ENCODE measurements at regions not wholly inside any gene's neighbourhood (a gene's known extent, or its start where the extent isn't known, plus 50 kb on each side); places are given as distances from the start of the nearest gene placed in this dataset.
A peak's percentile ranks its signal among the peaks of the same experiment; 100 is the strongest.

- no peak for ATAC-seq
- Mint-ChIP-seq H3K9me3 (no peaks in the 10 kb centered on the region), H3K4me3 (no peak overlapping the region), H3K27ac (peak overlapping the region in 3 of 10 donors; percentile 11 to 53 (median 24)), H3K36me3 (peaks cover 0 to 72% (median 9%) of the 10 kb centered on the region in 3 donors), H3K27me3 (no peaks in the 10 kb centered on the region), H3K4me1 (peaks cover 0 to 42% (median 20%) of the 10 kb centered on the region in 4 donors)
- POLR2A ChIA-PET = interaction anchor here (0.9 to 9.2 kb wide), 10 partner anchors 8 to 163 kb away, joined by 3 to 243 read pairs (median 6); no protein-coding TSS in a partner anchor
- peak in 1 of 10 donors; percentile 61 for DNase-seq
These were observed 348.6 kb downstream of the SEC14L1 start for GRCh38 chr17:77489239-77489892.

GRCh38 chr17:77489893-77490255 lies 349.1 kb downstream of the SEC14L1 start:
- H3K4me3 Mint-ChIP-seq = no peak overlapping the region

DNA sequence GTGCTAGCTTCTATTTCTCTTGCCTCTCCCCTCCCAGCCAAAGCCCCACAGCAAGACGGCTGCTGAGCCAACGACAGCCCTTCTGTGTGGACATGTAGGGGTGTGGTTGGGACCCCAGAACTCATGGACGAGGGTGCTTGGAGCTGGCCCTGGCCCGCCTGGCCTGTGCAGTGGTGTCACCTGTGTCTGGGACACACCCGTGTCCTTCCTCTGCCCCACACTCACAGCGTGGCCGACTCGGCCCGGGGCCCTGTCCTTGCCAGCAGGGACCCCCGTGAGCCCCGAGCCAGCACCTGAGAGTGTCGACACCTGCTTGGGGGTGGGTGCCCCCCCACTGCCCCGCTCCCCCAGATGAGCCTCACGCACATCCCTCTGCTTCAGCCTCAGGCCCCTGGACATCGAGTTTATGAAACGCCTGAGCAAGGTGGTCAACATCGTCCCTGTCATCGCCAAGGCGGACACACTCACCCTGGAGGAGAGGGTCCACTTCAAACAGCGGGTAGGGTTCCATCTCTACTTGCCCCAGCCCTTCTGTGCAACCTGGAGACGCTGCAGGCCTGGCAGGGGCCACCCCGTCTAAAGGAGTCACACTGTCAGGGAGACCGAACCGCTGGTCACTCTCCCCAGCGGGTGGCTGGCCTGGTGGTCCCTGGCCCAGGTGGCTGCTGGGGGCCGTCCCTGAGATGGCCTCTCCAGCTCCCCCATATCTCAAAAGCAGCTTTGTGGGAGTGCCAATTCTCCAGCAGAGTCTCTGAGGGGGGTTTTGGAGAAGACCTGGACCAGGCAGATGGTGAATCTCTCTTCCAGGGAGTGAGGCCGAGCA lies 349.8 kb downstream of the SEC14L1 start:
- H3K9me3 Mint-ChIP-seq = no peaks in the 10 kb centered on the region
- peak overlapping the region in 6 of 10 donors; percentile 32 to 80 (median 53) for H3K27ac Mint-ChIP-seq
- peak in 1 of 10 donors; percentile 58 for DNase-seq
- no peaks in the 10 kb centered on the region for H3K27me3 Mint-ChIP-seq
- POLR2A ChIA-PET = interaction anchor here (0.9 to 9.2 kb wide), 10 partner anchors 9 to 160 kb away, joined by 3 to 243 read pairs (median 7); no protein-coding TSS in a partner anchor
- H3K4me1 Mint-ChIP-seq = peaks cover 8 to 53% (median 26%) of the 10 kb centered on the region in 4 donors
- peaks cover 0 to 83% (median 11%) of the 10 kb centered on the region in 3 donors for H3K36me3 Mint-ChIP-seq
- no peak for ATAC-seq
- H3K4me3 Mint-ChIP-seq = peak overlapping the region in 1 of 10 donors; percentile 2

More at GRCh38 chr17:77489893-77490255, 349.1 kb downstream of the SEC14L1 start:
- ATAC-seq (no peak), DNase-seq (peak in 1 of 10 donors; percentile 37)
- H3K36me3 Mint-ChIP-seq = peaks cover 0 to 77% (median 9%) of the 10 kb centered on the region in 3 donors
- no peaks in the 10 kb centered on the region for H3K9me3 Mint-ChIP-seq
- POLR2A ChIA-PET = interaction anchor here (0.9 to 9.2 kb wide), 10 partner anchors 9 to 163 kb away, joined by 3 to 243 read pairs (median 7); no protein-coding TSS in a partner anchor
- peaks cover 3 to 47% (median 21%) of the 10 kb centered on the region in 4 donors for H3K4me1 Mint-ChIP-seq
- H3K27me3 Mint-ChIP-seq = no peaks in the 10 kb centered on the region
- no peak overlapping the region for H3K27ac Mint-ChIP-seq

GRCh38 chr17:77491921-77492445 lies 351.2 kb downstream of the SEC14L1 start:
- Mint-ChIP-seq H3K9me3 (no peaks in the 10 kb centered on the region), H3K27me3 (no peaks in the 10 kb centered on the region), H3K27ac (peak overlapping the region; percentile 43 to 95 (median 84)), H3K36me3 (peaks cover 0 to 79% (median 8%) of the 10 kb centered on the region in 3 donors), H3K4me1 (peaks cover 8 to 44% (median 20%) of the 10 kb centered on the region in 4 donors), H3K4me3 (peak overlapping the region in 4 of 10 donors; percentile 18 to 54 (median 32))
- DNase-seq = peak in 4 of 10 donors; percentile 42 to 63 (median 45)
- POLR2A ChIA-PET = interaction anchor here (0.6 to 9.2 kb wide), 18 partner anchors 9 to 160 kb away, joined by 3 to 243 read pairs (median 4); no protein-coding TSS in a partner anchor
- ATAC-seq = peak; percentile 41 to 63

GRCh38 chr17:77492446-77493237 lies 351.9 kb downstream of the SEC14L1 start:
- Mint-ChIP-seq H3K27ac (peak overlapping the region in 9 of 10 donors; percentile 68 to 95 (median 83)), H3K9me3 (no peaks in the 10 kb centered on the region), H3K36me3 (peaks cover 0 to 79% (median 8%) of the 10 kb centered on the region in 3 donors), H3K4me3 (peak overlapping the region in 1 of 10 donors; percentile 36), H3K4me1 (peaks cover 8 to 42% (median 19%) of the 10 kb centered on the region in 4 donors), H3K27me3 (no peaks in the 10 kb centered on the region)
- DNase-seq (peak in 2 of 10 donors; percentile 0 to 16), ATAC-seq (no peak)
- POLR2A ChIA-PET = interaction anchor here (0.7 to 9.2 kb wide), 17 partner anchors 9 to 161 kb away, joined by 3 to 243 read pairs (median 4); no protein-coding TSS in a partner anchor

DNA sequence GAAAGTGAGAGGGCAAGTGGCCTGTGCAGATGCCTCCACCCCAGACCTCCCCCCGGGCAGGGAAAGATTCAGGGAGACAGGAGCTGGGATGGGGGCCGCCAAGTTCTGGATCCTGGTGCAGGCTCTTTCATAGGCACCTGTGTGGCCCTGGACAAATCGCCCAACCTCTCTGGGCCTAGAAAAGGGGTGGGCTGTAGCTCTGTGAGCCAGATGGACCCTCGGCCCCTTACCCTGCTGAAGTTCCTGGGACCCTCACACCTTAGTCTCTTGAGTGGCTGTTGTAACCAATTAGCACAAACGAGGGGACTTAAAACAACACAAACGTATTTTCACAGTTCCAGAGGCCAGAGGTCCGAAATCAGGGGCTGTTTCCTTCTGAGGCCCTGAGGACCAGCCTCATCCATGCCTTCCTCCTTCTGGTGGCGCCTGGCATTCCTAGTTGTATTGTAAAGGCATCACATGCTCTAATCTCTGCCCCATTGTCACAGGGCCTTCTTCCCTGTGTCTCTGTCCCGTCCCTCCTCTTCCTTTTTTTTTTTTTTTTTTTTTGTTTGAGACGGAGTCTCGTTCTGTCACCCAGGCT lies 352.6 kb downstream of the SEC14L1 start:
- Mint-ChIP-seq H3K27ac (peak overlapping the region in 9 of 10 donors; percentile 51 to 95 (median 80)), H3K4me1 (peaks cover 8 to 40% (median 19%) of the 10 kb centered on the region in 4 donors), H3K4me3 (no peak overlapping the region), H3K9me3 (no peaks in the 10 kb centered on the region), H3K27me3 (no peaks in the 10 kb centered on the region), H3K36me3 (peaks cover 0 to 73% (median 7%) of the 10 kb centered on the region in 3 donors)
- POLR2A ChIA-PET = interaction anchor here (0.7 to 9.2 kb wide), 11 partner anchors 11 to 118 kb away, joined by 3 to 243 read pairs (median 7); no protein-coding TSS in a partner anchor
- ATAC-seq (no peak), DNase-seq (no peak)

GRCh38 chr17:77493901-77494663 lies 353.3 kb downstream of the SEC14L1 start:
- H3K9me3 Mint-ChIP-seq = no peaks in the 10 kb centered on the region
- POLR2A ChIA-PET = interaction anchor here (0.7 to 9.2 kb wide), 25 partner anchors 12 to 169 kb away, joined by 3 to 243 read pairs (median 7); no protein-coding TSS in a partner anchor
- no peak overlapping the region for H3K4me3 Mint-ChIP-seq
- peaks cover 8 to 36% (median 18%) of the 10 kb centered on the region in 4 donors for H3K4me1 Mint-ChIP-seq
- no peaks in the 10 kb centered on the region for H3K27me3 Mint-ChIP-seq
- no peak for DNase-seq
- peak overlapping the region; percentile 51 to 91 (median 80) for H3K27ac Mint-ChIP-seq
- no peak for ATAC-seq
- peaks cover 0 to 68% (median 8%) of the 10 kb centered on the region in 3 donors for H3K36me3 Mint-ChIP-seq

GRCh38 chr17:77494664-77495435 lies 354.1 kb downstream of the SEC14L1 start:
- H3K4me3 Mint-ChIP-seq = peak overlapping the region in 3 of 10 donors; percentile 6 to 49 (median 16)
- POLR2A ChIA-PET = interaction anchor here (0.6 to 9.2 kb wide), 27 partner anchors 13 to 170 kb away, joined by 3 to 243 read pairs (median 6); no protein-coding TSS in a partner anchor
- peaks cover 0 to 72% (median 6%) of the 10 kb centered on the region in 3 donors for H3K36me3 Mint-ChIP-seq
- ATAC-seq (peak; percentile 64), DNase-seq (peak; percentile 59 to 83 (median 75))
- H3K4me1 Mint-ChIP-seq = peaks cover 12 to 34% (median 21%) of the 10 kb centered on the region in 4 donors
- peak overlapping the region; percentile 80 to 94 (median 90) for H3K27ac Mint-ChIP-seq
- no peaks in the 10 kb centered on the region for H3K27me3 Mint-ChIP-seq
- H3K9me3 Mint-ChIP-seq = no peaks in the 10 kb centered on the region

- POLR2A ChIA-PET = interaction anchor here (0.6 to 9.2 kb wide), 19 partner anchors 13 to 171 kb away, joined by 3 to 243 read pairs (median 9); no protein-coding TSS in a partner anchor
- Mint-ChIP-seq H3K4me1 (peaks cover 11 to 31% (median 21%) of the 10 kb centered on the region in 4 donors), H3K36me3 (peaks cover 0 to 72% (median 6%) of the 10 kb centered on the region in 3 donors), H3K27ac (peak overlapping the region in 8 of 10 donors; percentile 35 to 94 (median 88)), H3K9me3 (no peaks in the 10 kb centered on the region), H3K4me3 (no peak overlapping the region), H3K27me3 (no peaks in the 10 kb centered on the region)
- DNase-seq (no peak), ATAC-seq (no peak)
These were observed 354.8 kb downstream of the SEC14L1 start for GRCh38 chr17:77495575-77495974.

DNA sequence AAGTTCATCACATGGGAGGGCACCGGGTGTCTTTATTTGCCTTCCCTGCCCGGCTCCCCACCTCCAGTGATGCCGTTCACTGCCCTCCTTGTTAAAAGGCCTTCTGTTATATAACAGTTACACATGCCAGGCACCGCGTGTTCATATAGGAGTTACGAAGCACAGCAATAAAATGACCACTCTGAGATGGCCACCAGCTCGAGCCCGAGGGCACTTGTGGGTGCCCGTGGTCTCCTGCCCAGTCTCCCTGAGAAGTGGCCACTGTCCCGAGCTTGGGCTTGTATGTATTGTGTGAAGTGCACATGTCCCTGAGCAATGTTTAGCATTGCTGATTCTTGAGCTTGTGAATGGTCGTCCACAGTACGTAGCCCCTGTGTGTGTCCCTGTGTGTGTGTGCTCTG lies 355.6 kb downstream of the SEC14L1 start:
- H3K27me3 Mint-ChIP-seq = no peaks in the 10 kb centered on the region
- peak overlapping the region in 4 of 10 donors; percentile 27 to 75 (median 38) for H3K27ac Mint-ChIP-seq
- no peak for DNase-seq
- POLR2A ChIA-PET = interaction anchor here (0.6 to 9.2 kb wide), 11 partner anchors 14 to 166 kb away, joined by 3 to 76 read pairs (median 7); no protein-coding TSS in a partner anchor
- no peak for ATAC-seq
- peaks cover 11 to 32% (median 19%) of the 10 kb centered on the region in 4 donors for H3K4me1 Mint-ChIP-seq
- H3K4me3 Mint-ChIP-seq = peak overlapping the region in 1 of 10 donors; percentile 22
- H3K36me3 Mint-ChIP-seq = peaks cover 0 to 75% (median 11%) of the 10 kb centered on the region in 3 donors
- no peaks in the 10 kb centered on the region for H3K9me3 Mint-ChIP-seq

Measured in naive thymus-derived CD8-positive, alpha-beta T cell (primary cell).